H9 (cell line): ENCODE measurements at regions not wholly inside any gene's neighbourhood (a gene's known extent, or its start where the extent isn't known, plus 50 kb on each side); places are given as distances from the start of the nearest gene placed in this dataset.

ENCODE experiments used
- DNase-seq: peaks from one replicate; pipeline ENCODE4 v3.0.0-alpha.2; 2017
- H2AFZ ChIP-seq: one replicate; pipeline ENCODE4 v1.6.1; 2013; ENCODE audit warnings: mild to moderate bottlenecking, low read length, control low read depth, moderate library complexity
- H2AK5ac ChIP-seq: 2 replicates; pipeline ENCODE4 v1.6.1; 2013; ENCODE audit warnings: low read length, control low read depth, mixed read lengths; ENCODE audit not compliant: insufficient read length
- H2BK120ac ChIP-seq: one replicate; pipeline ENCODE4 v1.6.1; 2013; ENCODE audit warnings: low read depth, mild to moderate bottlenecking, low read length, control low read depth, inconsistent platforms; ENCODE audit not compliant: poor library complexity, severe bottlenecking
- H2BK12ac ChIP-seq: 2 replicates; pipeline ENCODE4 v1.6.1; 2013; ENCODE audit warnings: low read length, control low read depth, mixed read lengths, low read depth; ENCODE audit not compliant: insufficient read length
- H2BK15ac ChIP-seq: 2 replicates; pipeline ENCODE4 v1.6.1; 2013; ENCODE audit warnings: low read depth, low read length, control low read depth
- H2BK20ac ChIP-seq: one replicate; pipeline ENCODE4 v1.6.1; 2013; ENCODE audit warnings: low read depth, mild to moderate bottlenecking, low read length, control low read depth, inconsistent platforms; ENCODE audit not compliant: poor library complexity, severe bottlenecking
- H2BK5ac ChIP-seq: 2 replicates; pipeline ENCODE4 v1.6.1; 2013; ENCODE audit warnings: low read length, control low read depth, mixed read lengths; ENCODE audit not compliant: insufficient read length
- H3K14ac ChIP-seq: 2 replicates; pipeline ENCODE4 v1.6.1; 2013; ENCODE audit warnings: low read length, control low read depth; ENCODE audit not compliant: insufficient read depth
- H3K18ac ChIP-seq: 2 replicates; pipeline ENCODE4 v1.6.1; 2013; ENCODE audit warnings: low read depth, mild to moderate bottlenecking, mixed read lengths, low read length, control low read depth; ENCODE audit not compliant: insufficient read length
- H3K23ac ChIP-seq: 2 replicates; pipeline ENCODE4 v1.6.1; 2013; ENCODE audit warnings: low read length, control low read depth, mixed read lengths, low read depth; ENCODE audit not compliant: insufficient read length
- H3K23me2 ChIP-seq: 2 replicates; pipeline ENCODE4 v1.6.1; 2013; ENCODE audit warnings: low read depth, mild to moderate bottlenecking, mixed read lengths, low read length, control low read depth; ENCODE audit not compliant: insufficient read length, poor library complexity, severe bottlenecking
- H3K27ac ChIP-seq: 2 replicates; pipeline ENCODE4 v1.5.1; 2013; ENCODE audit warnings: low read length, control low read depth, mixed read lengths, low read depth; ENCODE audit not compliant: insufficient read length
- H3K27me3 ChIP-seq: 2 replicates; pipeline ENCODE4 v1.6.1; 2013; ENCODE audit warnings: low read length, control low read depth, inconsistent platforms; ENCODE audit not compliant: insufficient read depth
- H3K4ac ChIP-seq: 2 replicates; pipeline ENCODE4 v1.6.1; 2013; ENCODE audit warnings: low read depth, mild to moderate bottlenecking, control low read depth, inconsistent platforms, low read length, moderate library complexity
- H3K4me1 ChIP-seq: 2 replicates; pipeline ENCODE4 v1.6.1; 2013; ENCODE audit warnings: low read length, control low read depth, inconsistent platforms; ENCODE audit not compliant: insufficient read depth
- H3K4me2 ChIP-seq: 2 replicates; pipeline ENCODE4 v1.6.1; 2013; ENCODE audit warnings: low read length, control low read depth, mixed read lengths; ENCODE audit not compliant: insufficient read length, insufficient read depth
- H3K56ac ChIP-seq: 2 replicates; pipeline ENCODE4 v1.6.1; 2013; ENCODE audit warnings: low read depth, mild to moderate bottlenecking, mixed read lengths, low read length, control low read depth; ENCODE audit not compliant: insufficient read length
- H3K79me1 ChIP-seq: 2 replicates; pipeline ENCODE4 v1.6.1; 2013; ENCODE audit warnings: low read depth, mild to moderate bottlenecking, moderate library complexity, low read length, control low read depth, inconsistent platforms; ENCODE audit not compliant: insufficient read depth, poor library complexity, severe bottlenecking
- H3K79me2 ChIP-seq: 2 replicates; pipeline ENCODE4 v1.6.1; 2013; ENCODE audit warnings: low read length, control low read depth, inconsistent platforms; ENCODE audit not compliant: insufficient read depth
- H3K9ac ChIP-seq: 2 replicates; pipeline ENCODE4 v1.6.1; 2013; ENCODE audit warnings: low read length, control low read depth, mixed read lengths; ENCODE audit not compliant: insufficient read length; ENCODE audit errors: extremely low read depth
- H3K9me3 ChIP-seq: one replicate; pipeline ENCODE4 v1.6.1; 2013; ENCODE audit warnings: low read depth, low read length, inconsistent platforms; ENCODE audit not compliant: control insufficient read depth
- H3T11ph ChIP-seq: one replicate; pipeline ENCODE4 v1.6.1; 2013; ENCODE audit warnings: mild to moderate bottlenecking, low read length, control low read depth, inconsistent platforms
- H4K20me1 ChIP-seq: one replicate; pipeline ENCODE4 v1.6.1; 2013; ENCODE audit not compliant: control insufficient read depth, insufficient read length, insufficient read depth
- H4K5ac ChIP-seq: 2 replicates; pipeline ENCODE4 v1.6.1; 2013; ENCODE audit warnings: low read depth, mild to moderate bottlenecking, mixed read lengths, low read length, control low read depth; ENCODE audit not compliant: insufficient read length
- H4K8ac ChIP-seq: replicated peaks from 2 replicates; pipeline ENCODE4 v1.6.1; 2013; ENCODE audit warnings: low read length, control low read depth, mixed read lengths, low read depth; ENCODE audit not compliant: insufficient read length
- H4K91ac ChIP-seq: 2 replicates; pipeline ENCODE4 v1.6.1; 2013; ENCODE audit warnings: low read depth, mild to moderate bottlenecking, moderate library complexity, mixed read lengths, low read length, control low read depth; ENCODE audit not compliant: insufficient read length
- H3K27ac Mint-ChIP-seq, 3 experiments: 2 replicates in 2 of 3; 3 replicates in 1 of 3; pipeline ENCODE4 v1.8.0; 2020 to 2021; ENCODE audit warnings: mixed read lengths in 3 of 3, mild to moderate bottlenecking in 1 of 3, moderate library complexity in 1 of 3
- H3K27me3 Mint-ChIP-seq: 2 replicates; pipeline ENCODE4 v1.8.0; 2021; ENCODE audit warnings: low read depth, mild to moderate bottlenecking, moderate library complexity, mixed read lengths
- H3K36me3 Mint-ChIP-seq, 3 experiments: 2 replicates in 2 of 3; 3 replicates in 1 of 3; pipeline ENCODE4 v1.8.0; 2020 to 2021; ENCODE audit warnings: low read depth in 3 of 3, mixed read lengths in 3 of 3; ENCODE audit not compliant: insufficient read depth in 1 of 3
- H3K4me1 Mint-ChIP-seq, 2 experiments: 2 replicates each; pipeline ENCODE4 v1.8.0; 2020; ENCODE audit warnings: mixed read lengths in 2 of 2
- H3K4me3 Mint-ChIP-seq, 2 experiments: 2 replicates in 1 of 2; 3 replicates in 1 of 2; pipeline ENCODE4 v1.8.0; 2020 to 2021; ENCODE audit warnings: mild to moderate bottlenecking in 2 of 2, mixed read lengths in 2 of 2, moderate library complexity in 1 of 2
- H3K9me3 Mint-ChIP-seq, 2 experiments: 2 replicates in 1 of 2; 3 replicates in 1 of 2; pipeline ENCODE4 v1.8.0; 2020; ENCODE audit warnings: mild to moderate bottlenecking in 2 of 2, mixed read lengths in 2 of 2, moderate library complexity in 1 of 2
- CTCF ChIP-seq: fragments of 200-600 bp; sonication (generic); conservative IDR thresholded peaks from 3 replicates; pipeline ENCODE4 v1.8.0; 2021; ENCODE audit warnings: antibody characterized with exemption, mild to moderate bottlenecking
- WGBS: extraction: QIAGEN DNeasy Blood & Tissue Kit; methylation state at CpG from one replicate; pipeline ENCODE4 v1.1.7; 2013; ENCODE audit warnings: missing lambda C conversion rate, low lambda C conversion rate, mixed read lengths; ENCODE audit not compliant: insufficient read length; ENCODE audit errors: extremely low coverage; 5-methylcytosine and 5-hydroxymethylcytosine counted together

- Histone ChIP-seq H3K23me2 (no peaks in the 10 kb centered on the region), H3K56ac (no peak overlapping the region), H4K91ac (no peak overlapping the region), H3K14ac (no peak overlapping the region), H3K9me3 (no peaks in the 10 kb centered on the region), H2BK5ac (no peak overlapping the region), H3K23ac (no peak overlapping the region), H2BK120ac (no peak overlapping the region), H2BK20ac (no peak overlapping the region), H3K18ac (no peak overlapping the region), H3K9ac (no peak overlapping the region), H3K27me3 (no peaks in the 10 kb centered on the region), H3K79me2 (no peaks in the 10 kb centered on the region), H3K4me2 (no peak overlapping the region), H2BK15ac (no peak overlapping the region), H4K5ac (no peak overlapping the region), H3K4me1 (no peaks in the 10 kb centered on the region), H2AK5ac (no peak overlapping the region), H3K4ac (no peak overlapping the region), H4K8ac (no peak overlapping the region), H4K20me1 (no peaks in the 10 kb centered on the region), H2AFZ (no peak overlapping the region), H3T11ph (no peak overlapping the region), H3K79me1 (no peaks in the 10 kb centered on the region), H2BK12ac (no peak overlapping the region), H3K27ac (no peak overlapping the region)
- no peak for DNase-seq
- Mint-ChIP-seq H3K36me3 (no peaks in the 10 kb centered on the region), H3K4me3 (no peak overlapping the region), H3K27me3 (no peaks in the 10 kb centered on the region), H3K4me1 (peaks cover 6 to 8% of the 10 kb centered on the region in 2 experiments), H3K9me3 (no peaks in the 10 kb centered on the region), H3K27ac (no peak overlapping the region)
- TF ChIP-seq CTCF: no peak
- no CpG with 5 or more reads among the region's 2 CpGs for WGBS
Observed at GRCh38 chr15:94077938-94078337, 153.4 kb upstream of the MCTP2 start.
